IPS DF 6.9 (cell line): ENCODE measurements at regions not wholly inside any gene's neighbourhood (a gene's known extent, or its start where the extent isn't known, plus 50 kb on each side); places are given as distances from the start of the nearest gene placed in this dataset.

Experiments
- DNase-seq: peaks from one replicate; pipeline ENCODE4 v3.0.0-alpha.2; 2013; ENCODE audit warnings: low read depth, low spot score
- H3K27ac ChIP-seq: one replicate; pipeline ENCODE4 v1.5.1; 2013; ENCODE audit warnings: low read length, control low read depth
- H3K27me3 ChIP-seq: 2 replicates; pipeline ENCODE4 v1.6.1; 2013; ENCODE audit warnings: mild to moderate bottlenecking, low read length; ENCODE audit not compliant: control insufficient read depth, insufficient read depth
- H3K36me3 ChIP-seq: 2 replicates; pipeline ENCODE4 v1.6.1; 2013; ENCODE audit warnings: low read length; ENCODE audit not compliant: control insufficient read depth, insufficient read depth
- H3K4me1 ChIP-seq: 2 replicates; pipeline ENCODE4 v1.6.1; 2013; ENCODE audit warnings: low read length; ENCODE audit not compliant: control insufficient read depth, insufficient read depth
- H3K4me3 ChIP-seq: 2 replicates; pipeline ENCODE4 v1.5.1; 2013; ENCODE audit warnings: mild to moderate bottlenecking, low read length
- H3K9me3 ChIP-seq: 2 replicates; pipeline ENCODE4 v1.6.1; 2013; ENCODE audit warnings: low read length, inconsistent platforms; ENCODE audit not compliant: control insufficient read depth, insufficient read depth
- WGBS: extraction: QIAGEN DNeasy Blood & Tissue Kit; methylation state at CpG from one replicate; pipeline ENCODE4 v1.1.7; 2013; ENCODE audit warnings: mixed read lengths, missing lambda C conversion rate; ENCODE audit not compliant: insufficient read length, insufficient coverage; 5-methylcytosine and 5-hydroxymethylcytosine counted together

DNA sequence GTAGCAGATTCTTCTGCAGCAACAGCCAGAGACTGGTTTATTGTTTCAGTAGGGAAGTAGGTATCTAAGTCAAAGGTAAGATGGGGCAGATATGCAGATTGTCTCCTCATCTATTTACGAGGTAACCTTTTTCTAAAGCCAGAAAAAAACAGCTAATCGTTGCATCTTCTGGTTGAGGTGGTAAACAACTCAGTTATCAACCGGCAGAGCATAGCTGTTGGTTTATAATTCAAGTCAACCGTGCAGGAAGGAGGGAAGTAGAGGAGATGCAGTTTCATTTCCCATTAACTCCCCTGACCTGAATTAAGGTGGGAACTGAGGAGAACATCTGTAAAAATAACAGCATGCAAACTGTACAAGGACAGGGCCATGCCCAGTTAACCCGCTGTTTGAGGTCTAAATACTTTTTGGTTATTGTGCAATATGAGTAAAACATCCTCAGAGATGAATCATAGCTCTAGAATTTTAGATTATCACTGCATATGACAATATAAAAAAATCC is 156.5 kb upstream of the ITGB1 start:
- DNase-seq, result no peak
- H3K27me3 ChIP-seq, result no peaks in the 10 kb centered on the region
- no peak overlapping the region for H3K27ac ChIP-seq
- H3K4me3 ChIP-seq, result no peak overlapping the region
- no peaks in the 10 kb centered on the region for H3K4me1 ChIP-seq
- no CpG with 5 or more reads among the region's 5 CpGs for WGBS
- no peaks in the 10 kb centered on the region for H3K9me3 ChIP-seq
- H3K36me3 ChIP-seq, result no peaks in the 10 kb centered on the region

DNA sequence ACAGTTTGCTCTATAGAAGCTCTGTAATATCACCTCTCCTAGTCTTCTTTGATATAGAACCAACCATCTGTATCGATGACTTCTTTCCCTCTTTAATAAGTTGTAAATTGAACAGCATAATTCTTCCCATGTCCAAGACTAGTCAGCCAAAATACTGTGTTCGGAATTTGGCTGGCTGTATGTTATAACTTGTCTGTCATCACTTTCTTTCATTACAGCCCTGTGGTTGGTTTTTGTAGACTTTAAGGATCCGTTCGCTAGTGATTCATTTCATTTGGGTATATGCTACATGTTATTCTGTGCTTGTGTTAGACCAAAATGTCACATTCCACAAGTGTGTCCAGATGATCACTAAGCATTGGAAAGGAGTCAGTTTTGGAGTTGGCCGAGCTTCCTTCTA is 155.4 kb upstream of the ITGB1 start:
- Histone ChIP-seq H3K27me3 (no peaks in the 10 kb centered on the region), H3K36me3 (no peaks in the 10 kb centered on the region), H3K27ac (no peak overlapping the region), H3K4me3 (no peak overlapping the region), H3K9me3 (no peaks in the 10 kb centered on the region), H3K4me1 (no peaks in the 10 kb centered on the region)
- WGBS, result no CpG with 5 or more reads among the region's 5 CpGs
- no peak for DNase-seq

DNA sequence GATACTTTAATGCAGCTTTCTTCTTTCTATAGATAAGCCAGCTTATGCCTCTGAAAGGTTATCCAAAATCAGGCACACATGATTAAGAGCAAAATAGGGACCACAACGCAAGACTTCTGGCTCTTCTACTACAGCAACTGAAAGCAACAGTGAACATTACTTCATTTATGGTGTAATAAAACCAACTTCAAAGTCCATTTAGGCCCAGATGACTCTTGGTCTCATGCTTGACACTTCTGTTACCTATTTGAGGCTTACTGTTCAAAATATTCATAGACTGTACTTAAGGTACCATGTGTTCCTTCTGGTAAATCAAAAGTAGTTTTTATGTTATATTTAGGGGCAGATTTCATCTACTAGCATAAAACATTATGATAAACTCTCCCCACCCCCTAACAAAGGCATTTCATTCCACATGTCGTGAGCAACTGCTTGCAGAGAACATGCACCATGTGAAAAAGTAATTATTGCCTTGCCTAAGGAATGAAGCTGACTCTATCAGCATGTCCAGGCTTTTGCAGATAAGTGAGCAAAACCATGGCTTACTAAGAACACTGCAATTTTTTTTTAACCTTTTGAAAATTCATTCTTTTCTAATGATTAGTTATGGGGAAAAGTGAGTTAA is 154.9 kb upstream of the ITGB1 start:
- Histone ChIP-seq H3K4me1 (no peaks in the 10 kb centered on the region), H3K9me3 (no peaks in the 10 kb centered on the region), H3K27ac (no peak overlapping the region), H3K27me3 (no peaks in the 10 kb centered on the region), H3K4me3 (no peak overlapping the region), H3K36me3 (no peaks in the 10 kb centered on the region)
- no CpG with 5 or more reads among the region's 2 CpGs for WGBS
- DNase-seq, result no peak

DNA sequence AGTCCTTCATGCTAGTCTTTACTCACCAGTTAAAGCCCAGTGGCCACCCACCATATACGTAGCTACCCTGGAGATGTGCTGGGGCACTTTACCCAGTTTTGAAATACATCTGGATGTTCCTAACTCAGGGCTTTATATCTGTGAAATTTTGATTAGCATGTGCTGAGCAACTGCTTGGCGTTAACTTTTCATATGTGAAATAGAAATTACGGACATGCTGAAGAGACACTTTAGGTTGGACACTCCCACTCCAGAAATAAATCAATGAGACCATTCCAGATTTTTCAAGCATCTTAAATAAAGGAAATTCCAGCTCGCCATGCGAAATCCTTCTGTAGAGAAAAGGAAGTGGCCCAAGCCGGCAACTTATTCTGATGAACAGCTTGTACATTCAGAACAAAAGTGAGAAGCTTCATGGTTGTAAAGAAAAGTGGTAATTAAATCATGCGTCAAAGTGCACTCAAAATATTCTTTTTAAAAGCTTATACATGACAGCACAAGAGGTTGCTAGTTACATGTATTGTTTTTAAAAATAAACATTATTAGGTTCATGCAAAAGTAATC is 153.5 kb upstream of the ITGB1 start:
- Histone ChIP-seq H3K27me3 (no peaks in the 10 kb centered on the region), H3K27ac (no peak overlapping the region), H3K9me3 (no peaks in the 10 kb centered on the region), H3K4me1 (no peaks in the 10 kb centered on the region), H3K36me3 (no peaks in the 10 kb centered on the region), H3K4me3 (no peak overlapping the region)
- no CpG with 5 or more reads among the region's 7 CpGs for WGBS
- DNase-seq, result no peak

DNA sequence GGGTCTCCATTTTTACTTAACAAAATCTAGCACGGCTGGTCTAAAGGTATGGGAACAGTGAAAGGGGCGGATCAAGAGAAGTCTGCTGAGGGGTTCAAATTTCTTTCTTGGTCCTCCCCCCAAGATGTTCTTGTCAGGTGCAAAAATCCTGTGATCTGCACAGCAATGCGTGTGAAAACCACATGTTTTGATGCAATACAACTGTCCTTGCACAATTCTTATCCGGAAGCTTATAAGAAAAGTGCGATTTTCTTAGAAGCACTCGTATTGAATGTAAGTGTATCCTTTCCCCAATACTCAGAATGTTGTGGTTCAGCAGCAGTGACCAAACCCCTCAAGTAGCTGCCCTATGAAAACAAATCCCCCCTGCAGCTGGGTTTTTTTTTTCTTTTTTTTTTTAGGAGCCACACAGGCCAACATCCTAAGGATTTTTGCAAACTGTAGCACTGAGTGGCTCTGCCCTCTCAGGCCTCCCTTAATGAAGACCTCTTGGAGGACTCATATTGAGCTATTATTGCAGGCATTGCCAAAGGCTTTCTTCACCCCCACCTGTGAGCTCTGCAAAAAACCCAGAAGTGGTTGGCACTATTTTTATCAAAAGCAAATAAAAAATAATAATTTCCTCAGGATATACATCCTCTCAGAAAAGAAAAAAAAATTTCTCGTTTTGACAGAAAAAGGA is 151.9 kb upstream of the ITGB1 start:
- H3K4me3 ChIP-seq, result no peak overlapping the region
- no CpG with 5 or more reads among the region's 7 CpGs for WGBS
- no peak overlapping the region for H3K27ac ChIP-seq
- no peaks in the 10 kb centered on the region for H3K4me1 ChIP-seq
- DNase-seq, result no peak
- H3K36me3 ChIP-seq, result no peaks in the 10 kb centered on the region
- no peaks in the 10 kb centered on the region for H3K27me3 ChIP-seq
- no peaks in the 10 kb centered on the region for H3K9me3 ChIP-seq

DNA sequence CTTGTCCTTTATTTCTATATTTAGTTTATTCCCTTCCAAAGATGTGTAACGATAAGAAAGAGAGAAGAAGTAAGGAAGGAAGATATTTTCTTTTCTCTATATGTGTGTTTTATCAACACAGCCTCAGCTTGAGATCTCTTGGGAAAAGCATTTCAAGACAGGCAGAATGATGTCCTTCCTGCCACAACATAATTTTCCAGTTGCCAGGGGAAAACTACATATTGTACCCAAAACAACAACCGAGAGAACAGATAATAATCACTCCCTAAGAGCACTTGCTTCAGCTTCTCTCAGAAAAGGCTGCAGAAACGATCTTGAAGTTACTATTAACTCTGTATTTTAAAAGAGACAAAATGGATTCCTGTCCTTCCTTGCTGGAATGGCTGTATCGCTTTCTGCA is 151.4 kb upstream of the ITGB1 start:
- WGBS, result no CpG with 5 or more reads among the region's 4 CpGs
- H3K27me3 ChIP-seq, result no peaks in the 10 kb centered on the region
- no peaks in the 10 kb centered on the region for H3K4me1 ChIP-seq
- H3K27ac ChIP-seq, result no peak overlapping the region
- no peak overlapping the region for H3K4me3 ChIP-seq
- no peaks in the 10 kb centered on the region for H3K9me3 ChIP-seq
- no peaks in the 10 kb centered on the region for H3K36me3 ChIP-seq
- no peak for DNase-seq

DNA sequence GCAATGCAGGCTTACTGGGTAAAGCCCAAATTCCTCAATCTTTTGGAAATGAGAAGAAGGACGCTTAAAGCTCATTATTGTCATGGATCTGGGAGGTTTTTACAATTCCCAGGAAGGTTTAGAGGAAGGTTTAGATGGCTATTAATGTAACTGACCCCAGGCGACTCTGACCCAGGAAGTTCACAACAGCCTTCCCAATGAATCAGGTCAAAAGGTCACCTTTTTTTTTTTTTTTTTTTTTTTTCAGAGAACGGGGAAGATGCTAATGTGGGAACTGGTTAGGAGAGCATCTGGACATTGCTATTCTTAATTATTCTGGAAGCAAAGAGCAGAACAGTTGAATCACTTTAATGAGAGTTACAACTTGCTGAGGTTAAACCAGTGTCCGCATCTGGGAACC is 149.9 kb upstream of the ITGB1 start:
- Histone ChIP-seq H3K27me3 (no peaks in the 10 kb centered on the region), H3K36me3 (no peaks in the 10 kb centered on the region), H3K4me1 (no peaks in the 10 kb centered on the region), H3K27ac (no peak overlapping the region), H3K9me3 (peaks cover 2% of the 10 kb centered on the region), H3K4me3 (no peak overlapping the region)
- DNase-seq, result no peak
- no CpG with 5 or more reads among the region's 4 CpGs for WGBS

DNA sequence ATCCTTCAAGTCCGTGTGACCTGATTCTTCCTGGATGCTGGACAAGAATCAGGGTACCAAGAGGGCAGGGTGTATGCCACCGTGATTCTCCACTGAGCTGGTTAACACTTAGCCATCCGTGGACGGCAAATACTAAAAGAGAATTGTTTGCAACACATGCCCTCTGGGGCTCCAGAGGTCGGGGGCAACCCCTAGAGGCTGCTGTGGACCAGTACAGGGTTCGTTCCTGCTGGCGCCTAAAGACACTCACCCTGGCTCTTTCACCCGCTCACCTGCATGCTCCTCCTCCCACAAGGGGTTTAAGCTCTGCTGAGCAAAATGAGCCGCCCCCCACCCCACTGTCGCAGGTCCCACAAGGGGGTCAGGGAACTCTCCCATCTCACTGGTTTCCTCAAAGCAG is 148.7 kb upstream of the ITGB1 start:
- peaks cover 2% of the 10 kb centered on the region for H3K9me3 ChIP-seq
- DNase-seq, result no peak
- H3K4me1 ChIP-seq, result no peaks in the 10 kb centered on the region
- no peak overlapping the region for H3K4me3 ChIP-seq
- no peak overlapping the region for H3K27ac ChIP-seq
- WGBS, result no CpG with 5 or more reads among the region's 10 CpGs
- H3K36me3 ChIP-seq, result no peaks in the 10 kb centered on the region
- H3K27me3 ChIP-seq, result no peaks in the 10 kb centered on the region

DNA sequence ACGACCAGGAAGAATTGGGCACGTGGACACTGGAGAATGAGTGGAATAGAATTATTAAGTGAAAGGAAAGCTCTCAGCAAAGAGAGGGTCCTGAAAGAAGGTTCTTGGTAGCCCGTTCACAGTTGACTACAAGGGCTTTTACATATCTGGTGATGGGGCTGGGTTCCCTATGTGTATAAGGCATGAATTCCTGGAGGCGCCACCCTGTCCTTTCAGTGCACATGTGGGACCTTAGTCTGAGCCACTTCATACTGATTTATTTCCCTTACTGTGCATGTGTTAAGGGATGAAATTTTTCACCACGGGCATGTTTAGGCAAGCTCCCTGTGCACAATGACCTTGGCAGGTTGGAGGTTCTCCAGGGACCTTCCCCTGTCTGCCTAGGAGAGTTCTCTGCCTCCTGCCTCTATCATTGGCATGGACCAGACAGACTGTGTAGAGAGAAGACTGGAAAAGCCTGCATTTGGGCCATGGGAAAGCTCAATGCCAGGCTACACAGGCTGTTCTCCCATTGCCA is 145.9 kb upstream of the ITGB1 start:
- H3K27ac ChIP-seq, result no peak overlapping the region
- H3K36me3 ChIP-seq, result no peaks in the 10 kb centered on the region
- WGBS, result no CpG with 5 or more reads among the region's 5 CpGs
- no peak for DNase-seq
- peaks cover 2% of the 10 kb centered on the region for H3K9me3 ChIP-seq
- no peaks in the 10 kb centered on the region for H3K4me1 ChIP-seq
- no peak overlapping the region for H3K4me3 ChIP-seq
- no peaks in the 10 kb centered on the region for H3K27me3 ChIP-seq

DNA sequence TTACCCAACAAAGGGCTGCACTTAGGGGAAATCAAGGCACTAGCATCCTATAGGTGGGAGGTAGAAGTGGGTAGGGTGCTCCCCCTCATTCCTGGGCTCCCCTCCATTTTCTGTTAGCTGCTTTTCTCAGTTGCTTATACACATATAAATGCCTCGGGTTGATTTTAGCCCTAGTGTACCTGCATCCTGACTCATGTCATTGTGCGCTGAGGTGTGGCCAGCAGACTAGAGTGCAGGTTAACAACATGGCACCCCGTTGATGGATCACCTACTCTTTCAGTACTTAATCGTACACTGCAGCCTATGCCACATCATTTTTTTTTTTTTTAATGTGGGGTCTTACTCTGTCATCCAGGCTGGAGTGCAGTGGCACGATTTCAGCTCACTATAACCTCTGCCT is 144.0 kb upstream of the ITGB1 start:
- no CpG with 5 or more reads among the region's 5 CpGs for WGBS
- Histone ChIP-seq H3K9me3 (peaks cover 2% of the 10 kb centered on the region), H3K4me1 (no peaks in the 10 kb centered on the region), H3K4me3 (no peak overlapping the region), H3K27ac (no peak overlapping the region), H3K36me3 (no peaks in the 10 kb centered on the region), H3K27me3 (no peaks in the 10 kb centered on the region)
- no peak for DNase-seq
